ENCODE measurements at regions not wholly inside any gene's neighbourhood (a gene's known extent, or its start where the extent isn't known, plus 50 kb on each side); places are given as distances from the start of the nearest gene placed in this dataset.

GRCh38 chr6:9404351-9405146 lies 969.2 kb upstream of the SLC35B3 start:
- DNase-seq (ENCODE audit: low read depth) = peak; percentile 42

DNA sequence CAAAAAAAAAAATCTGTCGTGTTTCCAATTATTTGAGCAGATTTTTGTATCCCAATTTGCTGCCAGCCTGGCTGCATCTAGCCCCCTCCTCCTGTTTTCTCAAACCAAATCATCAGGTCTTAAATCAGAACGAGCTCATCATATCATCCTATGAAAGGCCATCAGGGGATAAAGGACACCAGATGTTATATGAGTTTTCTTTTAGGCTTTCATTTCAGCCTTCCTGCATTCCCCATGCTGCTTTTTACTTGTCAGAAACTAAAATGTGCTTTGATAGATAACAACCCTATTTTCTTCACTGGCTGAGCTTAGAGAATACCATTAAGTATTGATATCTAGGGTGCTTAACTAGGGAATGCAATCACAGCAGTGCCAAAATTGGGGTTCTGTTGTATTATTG lies 968.4 kb upstream of the SLC35B3 start:
- no peak for DNase-seq (ENCODE audit: low read depth)

DNA sequence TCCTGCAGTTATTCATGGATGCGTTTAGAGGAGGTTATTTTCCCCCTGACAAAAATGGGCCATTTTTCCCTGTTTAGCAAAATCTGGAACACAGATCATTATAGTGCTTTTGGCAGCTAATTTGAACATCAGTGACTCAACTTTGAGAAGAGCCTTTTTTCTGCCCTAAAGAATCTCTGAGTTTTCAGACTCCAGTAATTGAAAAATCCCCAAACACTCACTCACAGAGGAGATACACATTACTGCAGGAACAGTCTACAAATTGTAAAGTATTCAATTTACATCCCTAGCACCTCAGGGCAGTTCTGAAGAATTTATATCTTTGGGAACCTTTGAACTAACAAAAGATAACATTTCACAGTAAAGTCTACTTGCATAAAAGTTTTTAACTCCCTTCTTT lies 966.6 kb upstream of the SLC35B3 start:
- DNase-seq (ENCODE audit: low read depth) = no peak

GRCh38 chr6:9399916-9400315 lies 964.6 kb upstream of the SLC35B3 start:
- DNase-seq (ENCODE audit: low read depth) = no peak

GRCh38 chr6:9398767-9399373 lies 963.5 kb upstream of the SLC35B3 start:
- DNase-seq (ENCODE audit: low read depth) = no peak

DNA sequence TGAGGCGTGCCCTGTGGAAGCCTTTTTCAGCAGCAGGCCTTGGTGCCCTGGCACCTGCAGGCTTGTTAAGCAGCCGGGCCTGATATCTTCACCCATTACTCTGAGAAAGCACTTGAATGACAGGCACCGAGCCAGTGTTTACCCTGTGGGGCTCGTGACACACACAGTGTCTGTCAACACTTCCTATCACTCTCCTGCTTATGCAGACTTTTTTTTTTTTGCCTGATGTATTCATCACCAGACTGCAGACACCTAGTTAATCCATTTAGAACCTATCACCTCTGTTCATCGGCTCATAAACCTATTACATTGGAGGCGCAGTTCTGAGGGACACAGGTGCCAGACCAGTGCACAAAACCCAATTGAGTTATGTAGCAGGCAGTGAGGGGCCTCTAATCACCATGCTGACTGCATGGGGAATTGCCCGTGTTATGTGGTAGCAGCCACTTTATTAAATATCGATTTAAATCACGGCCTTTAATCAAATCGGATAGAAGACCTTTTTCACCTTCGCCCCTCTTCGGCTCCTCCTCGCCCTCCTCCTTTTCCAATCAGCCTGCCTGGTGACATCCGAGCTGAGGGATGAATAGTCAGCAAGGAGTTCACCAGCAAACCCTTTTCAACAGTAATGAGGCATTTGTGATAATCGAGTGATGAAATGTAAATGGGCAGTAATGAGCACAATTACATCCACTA lies 962.9 kb upstream of the SLC35B3 start:
- DNase-seq (ENCODE audit: low read depth) = no peak

GRCh38 chr6:9388596-9388995 lies 953.3 kb upstream of the SLC35B3 start:
- DNase-seq (ENCODE audit: low read depth) = no peak

- DNase-seq (ENCODE audit: low read depth) = no peak
These were observed 945.2 kb upstream of the SLC35B3 start for GRCh38 chr6:9380568-9380967.

DNA sequence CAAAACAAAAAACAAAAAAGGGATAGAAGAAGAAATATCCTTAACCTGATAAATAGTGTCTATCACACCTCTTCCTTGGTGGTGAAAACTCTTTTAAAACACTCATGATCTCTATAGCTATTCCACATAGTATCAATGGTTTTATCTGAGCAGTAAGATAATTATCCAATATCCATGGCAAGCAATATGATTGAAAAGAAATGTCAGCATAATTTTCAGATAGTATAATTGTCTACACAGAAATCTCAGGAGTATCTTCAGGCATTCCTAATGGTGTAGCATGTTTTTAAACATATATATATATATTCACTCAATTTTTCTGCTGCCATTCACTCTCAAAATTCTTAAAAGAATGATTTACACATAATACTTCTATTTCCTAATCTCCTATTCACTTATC lies 938.0 kb upstream of the SLC35B3 start:
- DNase-seq (ENCODE audit: low read depth) = no peak

- DNase-seq (ENCODE audit: low read depth) = no peak
These were observed 935.1 kb upstream of the SLC35B3 start for GRCh38 chr6:9370480-9370879.

GRCh38 chr6:9365378-9365777 lies 930.0 kb upstream of the SLC35B3 start:
- no peak for DNase-seq (ENCODE audit: low read depth)

DNA sequence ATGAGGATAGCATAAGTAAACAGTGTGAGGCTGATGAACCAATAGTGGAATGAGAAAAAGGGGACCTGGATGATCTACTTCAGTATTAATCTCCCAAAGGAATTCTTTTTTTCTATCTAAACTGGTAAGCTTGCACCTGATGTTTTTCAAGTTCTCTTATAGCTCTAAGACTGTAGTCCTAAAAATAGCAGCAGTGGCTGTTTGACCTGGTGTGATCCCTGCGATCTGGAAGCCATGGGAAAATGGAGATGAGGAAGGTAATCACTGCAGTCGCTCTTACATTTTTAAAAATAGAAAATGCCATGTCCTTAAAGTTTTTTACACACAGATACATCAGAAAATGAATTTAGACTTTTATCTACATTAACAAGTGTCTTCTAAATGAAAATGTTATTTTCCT lies 926.4 kb upstream of the SLC35B3 start:
- DNase-seq (ENCODE audit: low read depth) = no peak

DNA sequence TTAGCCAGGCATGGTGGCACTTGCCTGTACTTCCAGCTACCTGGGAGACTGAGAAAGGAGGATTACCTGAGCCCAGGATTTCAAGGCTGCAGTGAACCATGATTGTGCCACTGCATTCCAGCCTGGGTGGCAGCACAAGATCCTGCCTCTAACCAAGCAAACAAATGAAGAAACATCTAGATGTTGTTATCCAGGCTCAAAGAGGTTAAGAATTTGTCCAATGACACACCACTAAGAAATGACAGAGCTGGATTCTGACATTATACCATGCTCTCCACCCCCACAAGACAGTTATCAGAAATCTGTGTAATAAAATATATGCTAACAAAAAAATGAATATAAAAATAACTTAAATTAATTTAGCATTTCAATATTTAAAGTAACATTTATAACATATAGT lies 925.5 kb upstream of the SLC35B3 start:
- DNase-seq (ENCODE audit: low read depth) = no peak

- no peak for DNase-seq (ENCODE audit: low read depth)
These were observed 912.3 kb upstream of the SLC35B3 start for GRCh38 chr6:9347608-9348007.

DNA sequence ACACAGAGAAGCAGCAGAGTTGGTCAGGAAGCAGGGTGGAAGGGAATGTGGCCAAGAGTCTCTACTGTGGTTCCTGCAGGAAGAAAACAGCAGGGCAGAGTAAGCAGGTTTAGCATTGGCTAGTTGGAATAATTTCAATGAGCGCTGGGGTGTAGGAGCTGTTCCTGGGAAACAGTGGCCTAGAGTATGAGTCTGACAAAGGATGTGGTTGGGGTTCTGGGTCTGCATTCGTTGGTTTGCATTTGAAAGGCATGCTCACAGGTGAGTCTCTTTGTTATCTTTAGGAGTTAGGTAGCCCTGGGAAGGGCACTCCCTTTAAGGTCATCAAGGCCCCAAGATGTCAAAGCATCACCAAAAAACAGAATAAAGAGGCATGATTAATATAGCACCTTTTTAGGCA lies 911.6 kb upstream of the SLC35B3 start:
- DNase-seq (ENCODE audit: low read depth) = no peak

- DNase-seq (ENCODE audit: low read depth) = no peak
These were observed 900.1 kb upstream of the SLC35B3 start for GRCh38 chr6:9335431-9335830.

- no peak for DNase-seq (ENCODE audit: low read depth)
These were observed 899.6 kb upstream of the SLC35B3 start for GRCh38 chr6:9334979-9335378.

- DNase-seq (ENCODE audit: low read depth) = no peak
These were observed 897.0 kb upstream of the SLC35B3 start for GRCh38 chr6:9332241-9332780.

GRCh38 chr6:9316831-9317230 lies 881.5 kb upstream of the SLC35B3 start:
- DNase-seq (ENCODE audit: low read depth) = peak; percentile 52

GRCh38 chr6:9315966-9316650 lies 880.8 kb upstream of the SLC35B3 start:
- no peak for DNase-seq (ENCODE audit: low read depth)

GRCh38 chr6:9308284-9308683 lies 872.9 kb upstream of the SLC35B3 start:
- no peak for DNase-seq (ENCODE audit: low read depth)

DNA sequence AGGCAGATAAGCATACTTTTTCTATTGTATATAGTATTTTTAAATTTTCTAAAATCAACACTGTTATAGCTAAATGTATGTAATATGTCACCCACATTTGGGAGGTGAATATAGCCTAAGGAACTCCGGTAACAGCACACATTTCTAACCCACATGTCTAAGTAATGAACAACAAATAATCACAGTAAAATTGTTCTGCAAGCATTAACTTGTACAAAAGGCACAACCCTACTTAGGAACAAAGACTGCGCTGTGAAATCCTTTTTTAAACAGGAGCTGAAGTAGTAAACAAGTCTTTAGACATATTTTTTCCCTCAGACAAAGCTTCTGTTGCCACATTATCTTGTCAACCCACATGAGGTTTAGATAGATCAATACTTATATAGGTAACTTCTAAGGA lies 872.4 kb upstream of the SLC35B3 start:
- DNase-seq (ENCODE audit: low read depth) = no peak

All from fibroblast of gingiva (primary cell).